ENCODE measurements at regions not wholly inside any gene's neighbourhood (a gene's known extent, or its start where the extent isn't known, plus 50 kb on each side); places are given as distances from the start of the nearest gene placed in this dataset.

DNA sequence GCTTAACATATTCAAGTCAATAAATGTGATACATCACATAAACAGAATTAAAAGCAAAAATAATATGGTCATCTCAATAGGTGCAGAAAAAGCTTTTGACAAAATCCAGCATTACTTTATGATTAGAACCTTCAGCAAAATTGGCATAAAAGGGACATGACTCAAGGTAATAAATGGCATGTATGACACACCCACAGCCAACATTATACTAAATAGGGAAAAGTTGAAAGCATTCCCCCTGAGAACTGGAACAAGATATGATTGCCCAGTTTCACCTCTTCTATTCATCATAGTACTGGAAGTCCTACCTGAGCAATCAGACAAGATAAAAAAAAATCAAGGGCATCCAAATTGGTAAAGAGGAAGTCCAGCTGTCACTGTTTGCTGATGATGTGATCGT, 594.7 kb downstream of the DIPK2A start:
- no peak for TF ChIP-seq POLR2A (IDR thresholded peaks at IDR 0.05; ENCODE audit: low read depth, low read length)
- TF ChIP-seq TAF1 (IDR thresholded peaks at IDR 0.05; ENCODE audit: low read depth, low read length): no peak
- TF ChIP-seq POLR2AphosphoS5 (IDR thresholded peaks at IDR 0.05; ENCODE audit: low read depth, low read length): no peak
- TF ChIP-seq PAX5 (IDR thresholded peaks at IDR 0.05; ENCODE audit: insufficient read depth, low read length, severe bottlenecking): no peak
- TF ChIP-seq SPI1 (IDR thresholded peaks at IDR 0.05; ENCODE audit: low read depth, low read length): no peak
- no peak for TF ChIP-seq POU2F2 (IDR thresholded peaks at IDR 0.05; ENCODE audit: low read depth, low read length)

Measured in GM12891 (cell line).